ENCODE measurements at regions not wholly inside any gene's neighbourhood (a gene's known extent, or its start where the extent isn't known, plus 50 kb on each side); places are given as distances from the start of the nearest gene placed in this dataset.

- POLR2A ChIA-PET = no interaction called here
These were observed 1313.0 kb downstream of the MAT2B start for GRCh38 chr5:164818445-164818844.

GRCh38 chr5:164824671-164825070 lies 1319.3 kb downstream of the MAT2B start:
- Mint-ChIP-seq H3K4me1 (ENCODE audit: low read depth) (no peaks in the 10 kb centered on the region), H3K27ac (no peak overlapping the region), H3K4me3 (no peak overlapping the region), H3K27me3 (ENCODE audit: low read depth) (no peaks in the 10 kb centered on the region), H3K36me3 (ENCODE audit: low read depth) (no peaks in the 10 kb centered on the region), H3K9me3 (ENCODE audit: insufficient read depth) (peaks cover 13% of the 10 kb centered on the region)
- ATAC-seq (no peak), DNase-seq (no peak)
- CTCF ChIA-PET = no interaction called here
- POLR2A ChIA-PET = no interaction called here

More at GRCh38 chr5:164818445-164818844, 1313.0 kb downstream of the MAT2B start:
- Mint-ChIP-seq H3K9me3 (ENCODE audit: insufficient read depth) (no peaks in the 10 kb centered on the region), H3K27ac (no peak overlapping the region), H3K4me1 (ENCODE audit: low read depth) (no peaks in the 10 kb centered on the region), H3K4me3 (no peak overlapping the region), H3K27me3 (ENCODE audit: low read depth) (no peaks in the 10 kb centered on the region), H3K36me3 (ENCODE audit: low read depth) (no peaks in the 10 kb centered on the region)
- CTCF ChIA-PET = no interaction called here
- ATAC-seq = no peak
- DNase-seq = no peak

GRCh38 chr5:164832516-164832915 lies 1327.1 kb downstream of the MAT2B start:
- Mint-ChIP-seq H3K4me1 (ENCODE audit: low read depth) (no peaks in the 10 kb centered on the region), H3K36me3 (ENCODE audit: low read depth) (no peaks in the 10 kb centered on the region), H3K9me3 (ENCODE audit: insufficient read depth) (peaks cover 5% of the 10 kb centered on the region), H3K27me3 (ENCODE audit: low read depth) (no peaks in the 10 kb centered on the region), H3K27ac (no peak overlapping the region), H3K4me3 (no peak overlapping the region)
- DNase-seq (no peak), ATAC-seq (no peak)
- ChIA-PET POLR2A (no interaction called here), CTCF (no interaction called here)

GRCh38 chr5:164844348-164844747 lies 1338.9 kb downstream of the MAT2B start:
- H3K4me1 Mint-ChIP-seq (ENCODE audit: low read depth) = no peaks in the 10 kb centered on the region
- H3K36me3 Mint-ChIP-seq (ENCODE audit: low read depth) = no peaks in the 10 kb centered on the region

GRCh38 chr5:164860896-164861295 lies 1355.5 kb downstream of the MAT2B start:
- ChIA-PET POLR2A (no interaction called here), CTCF (no interaction called here)
- ATAC-seq (no peak), DNase-seq (no peak)
- Mint-ChIP-seq H3K4me1 (ENCODE audit: low read depth) (no peaks in the 10 kb centered on the region), H3K36me3 (ENCODE audit: low read depth) (no peaks in the 10 kb centered on the region), H3K27ac (no peak overlapping the region), H3K4me3 (no peak overlapping the region), H3K9me3 (ENCODE audit: insufficient read depth) (peaks cover 11% of the 10 kb centered on the region), H3K27me3 (ENCODE audit: low read depth) (no peaks in the 10 kb centered on the region)

More at GRCh38 chr5:164844348-164844747, 1338.9 kb downstream of the MAT2B start:
- no peak for DNase-seq
- H3K27me3 Mint-ChIP-seq (ENCODE audit: low read depth) = no peaks in the 10 kb centered on the region
- POLR2A ChIA-PET = no interaction called here
- no peak overlapping the region for H3K4me3 Mint-ChIP-seq
- no peak overlapping the region for H3K27ac Mint-ChIP-seq
- CTCF ChIA-PET = no interaction called here
- ATAC-seq = no peak
- peaks cover under 1% of the 10 kb centered on the region for H3K9me3 Mint-ChIP-seq (ENCODE audit: insufficient read depth)

GRCh38 chr5:164861610-164862009 lies 1356.2 kb downstream of the MAT2B start:
- DNase-seq (no peak), ATAC-seq (no peak)
- peaks cover 11% of the 10 kb centered on the region for H3K9me3 Mint-ChIP-seq (ENCODE audit: insufficient read depth)
- POLR2A ChIA-PET = no interaction called here
- H3K36me3 Mint-ChIP-seq (ENCODE audit: low read depth) = no peaks in the 10 kb centered on the region
- H3K27me3 Mint-ChIP-seq (ENCODE audit: low read depth) = no peaks in the 10 kb centered on the region
- H3K4me3 Mint-ChIP-seq = no peak overlapping the region
- no peak overlapping the region for H3K27ac Mint-ChIP-seq
- CTCF ChIA-PET = no interaction called here
- no peaks in the 10 kb centered on the region for H3K4me1 Mint-ChIP-seq (ENCODE audit: low read depth)

GRCh38 chr5:164868761-164869160 lies 1363.3 kb downstream of the MAT2B start:
- H3K27me3 Mint-ChIP-seq (ENCODE audit: low read depth) = no peaks in the 10 kb centered on the region
- H3K36me3 Mint-ChIP-seq (ENCODE audit: low read depth) = no peaks in the 10 kb centered on the region
- POLR2A ChIA-PET = no interaction called here
- CTCF ChIA-PET = no interaction called here
- H3K4me3 Mint-ChIP-seq = no peak overlapping the region
- H3K9me3 Mint-ChIP-seq (ENCODE audit: insufficient read depth) = peaks cover 13% of the 10 kb centered on the region
- no peaks in the 10 kb centered on the region for H3K4me1 Mint-ChIP-seq (ENCODE audit: low read depth)
- H3K27ac Mint-ChIP-seq = no peak overlapping the region
- no peak for DNase-seq
- no peak for ATAC-seq

GRCh38 chr5:164869325-164869724 lies 1363.9 kb downstream of the MAT2B start:
- ATAC-seq = no peak
- H3K9me3 Mint-ChIP-seq (ENCODE audit: insufficient read depth) = peaks cover 18% of the 10 kb centered on the region
- H3K4me1 Mint-ChIP-seq (ENCODE audit: low read depth) = no peaks in the 10 kb centered on the region
- H3K4me3 Mint-ChIP-seq = no peak overlapping the region
- ChIA-PET CTCF (no interaction called here), POLR2A (no interaction called here)
- no peaks in the 10 kb centered on the region for H3K36me3 Mint-ChIP-seq (ENCODE audit: low read depth)
- H3K27ac Mint-ChIP-seq = no peak overlapping the region
- DNase-seq = no peak
- H3K27me3 Mint-ChIP-seq (ENCODE audit: low read depth) = no peaks in the 10 kb centered on the region

GRCh38 chr5:164876793-164877192 lies 1371.4 kb downstream of the MAT2B start:
- POLR2A ChIA-PET = no interaction called here
- Mint-ChIP-seq H3K27me3 (ENCODE audit: low read depth) (no peaks in the 10 kb centered on the region), H3K4me3 (no peak overlapping the region), H3K9me3 (ENCODE audit: insufficient read depth) (peaks cover 27% of the 10 kb centered on the region), H3K4me1 (ENCODE audit: low read depth) (no peaks in the 10 kb centered on the region), H3K36me3 (ENCODE audit: low read depth) (no peaks in the 10 kb centered on the region), H3K27ac (no peak overlapping the region)
- DNase-seq (no peak), ATAC-seq (no peak)
- CTCF ChIA-PET = no interaction called here

GRCh38 chr5:164881442-164881841 lies 1376.0 kb downstream of the MAT2B start:
- ChIA-PET CTCF (no interaction called here), POLR2A (no interaction called here)
- H3K27me3 Mint-ChIP-seq (ENCODE audit: low read depth) = no peaks in the 10 kb centered on the region
- H3K27ac Mint-ChIP-seq = no peak overlapping the region
- no peaks in the 10 kb centered on the region for H3K36me3 Mint-ChIP-seq (ENCODE audit: low read depth)
- no peak for ATAC-seq
- peaks cover 17% of the 10 kb centered on the region for H3K9me3 Mint-ChIP-seq (ENCODE audit: insufficient read depth)
- DNase-seq = no peak
- no peak overlapping the region for H3K4me3 Mint-ChIP-seq
- H3K4me1 Mint-ChIP-seq (ENCODE audit: low read depth) = no peaks in the 10 kb centered on the region

- peaks cover 15% of the 10 kb centered on the region for H3K9me3 Mint-ChIP-seq (ENCODE audit: insufficient read depth)
- H3K27ac Mint-ChIP-seq = no peak overlapping the region
- ChIA-PET POLR2A (no interaction called here), CTCF (no interaction called here)
- H3K27me3 Mint-ChIP-seq (ENCODE audit: low read depth) = no peaks in the 10 kb centered on the region
- H3K4me1 Mint-ChIP-seq (ENCODE audit: low read depth) = no peaks in the 10 kb centered on the region
- no peaks in the 10 kb centered on the region for H3K36me3 Mint-ChIP-seq (ENCODE audit: low read depth)
- H3K4me3 Mint-ChIP-seq = no peak overlapping the region
- no peak for DNase-seq
- no peak for ATAC-seq
These were observed 1379.8 kb downstream of the MAT2B start for GRCh38 chr5:164885179-164885578.

GRCh38 chr5:164893071-164893470 lies 1387.7 kb downstream of the MAT2B start:
- ChIA-PET POLR2A (no interaction called here), CTCF (no interaction called here)
- DNase-seq (no peak), ATAC-seq (no peak)
- Mint-ChIP-seq H3K4me1 (ENCODE audit: low read depth) (no peaks in the 10 kb centered on the region), H3K36me3 (ENCODE audit: low read depth) (no peaks in the 10 kb centered on the region), H3K27ac (no peak overlapping the region), H3K27me3 (ENCODE audit: low read depth) (no peaks in the 10 kb centered on the region), H3K9me3 (ENCODE audit: insufficient read depth) (peaks cover 20% of the 10 kb centered on the region), H3K4me3 (no peak overlapping the region)

- DNase-seq (no peak), ATAC-seq (no peak)
- Mint-ChIP-seq H3K27me3 (ENCODE audit: low read depth) (no peaks in the 10 kb centered on the region), H3K9me3 (ENCODE audit: insufficient read depth) (peaks cover 3% of the 10 kb centered on the region), H3K27ac (no peak overlapping the region), H3K4me3 (no peak overlapping the region), H3K4me1 (ENCODE audit: low read depth) (no peaks in the 10 kb centered on the region), H3K36me3 (ENCODE audit: low read depth) (no peaks in the 10 kb centered on the region)
- POLR2A ChIA-PET = no interaction called here
- CTCF ChIA-PET = no interaction called here
These were observed 1393.3 kb downstream of the MAT2B start for GRCh38 chr5:164898705-164899104.

Data from activated CD8-positive, alpha-beta T cell treated with anti-CD3 and anti-CD28 coated beads, Interleukin-2, amount 10 ng/mL, durations not matched to agents 7 days and 5 days (primary cell).